Tibial nerve (tissue), 3 donors: ENCODE measurements at regions not wholly inside any gene's neighbourhood (a gene's known extent, or its start where the extent isn't known, plus 50 kb on each side); places are given as distances from the start of the nearest gene placed in this dataset.

Experiments
- POLR2A ChIP-seq, 2 donors: fragments of 450-650 bp; IDR thresholded peaks; one replicate each; pipeline ENCODE4 v1.6.1; 2017; ENCODE audit warnings: antibody characterized with exemption in 2 of 2, mild to moderate bottlenecking in 2 of 2, moderate library complexity in 2 of 2
- TF ChIP-seq, protein P1 (sequence below), 5 experiments: fragments of 200-600 bp in 3 of 5; fragments of 450-650 bp in 2 of 5; sonication (generic) in 3 of 5; IDR thresholded peaks; one replicate each; pipeline ENCODE4 v1.5.1; 2016 to 2019; ENCODE audit warnings: antibody characterized with exemption in 5 of 5, mild to moderate bottlenecking in 3 of 5, moderate library complexity in 2 of 5

DNA sequence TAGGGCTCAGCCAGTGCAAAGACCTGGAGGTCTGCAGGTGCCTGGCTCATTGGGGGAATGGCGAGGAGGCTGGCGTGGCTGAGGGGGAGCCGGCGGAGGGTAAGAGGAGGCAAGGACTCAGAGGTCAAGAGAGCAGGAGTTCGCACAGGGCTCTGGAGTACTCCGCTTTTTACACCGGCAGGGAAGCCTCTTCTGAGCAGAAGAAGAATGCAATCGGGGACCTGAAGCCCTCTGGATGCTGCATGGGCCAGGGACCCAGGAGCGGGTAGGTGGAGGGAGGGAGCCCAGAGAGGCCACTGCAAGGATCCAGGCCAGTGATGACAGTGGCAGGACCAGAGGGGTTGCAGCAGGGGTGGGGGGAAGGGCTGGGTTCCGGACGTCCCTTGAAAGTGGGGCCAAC lies 70.4 kb upstream of the TAMM41 start:
- TF ChIP-seq, protein P1, sequence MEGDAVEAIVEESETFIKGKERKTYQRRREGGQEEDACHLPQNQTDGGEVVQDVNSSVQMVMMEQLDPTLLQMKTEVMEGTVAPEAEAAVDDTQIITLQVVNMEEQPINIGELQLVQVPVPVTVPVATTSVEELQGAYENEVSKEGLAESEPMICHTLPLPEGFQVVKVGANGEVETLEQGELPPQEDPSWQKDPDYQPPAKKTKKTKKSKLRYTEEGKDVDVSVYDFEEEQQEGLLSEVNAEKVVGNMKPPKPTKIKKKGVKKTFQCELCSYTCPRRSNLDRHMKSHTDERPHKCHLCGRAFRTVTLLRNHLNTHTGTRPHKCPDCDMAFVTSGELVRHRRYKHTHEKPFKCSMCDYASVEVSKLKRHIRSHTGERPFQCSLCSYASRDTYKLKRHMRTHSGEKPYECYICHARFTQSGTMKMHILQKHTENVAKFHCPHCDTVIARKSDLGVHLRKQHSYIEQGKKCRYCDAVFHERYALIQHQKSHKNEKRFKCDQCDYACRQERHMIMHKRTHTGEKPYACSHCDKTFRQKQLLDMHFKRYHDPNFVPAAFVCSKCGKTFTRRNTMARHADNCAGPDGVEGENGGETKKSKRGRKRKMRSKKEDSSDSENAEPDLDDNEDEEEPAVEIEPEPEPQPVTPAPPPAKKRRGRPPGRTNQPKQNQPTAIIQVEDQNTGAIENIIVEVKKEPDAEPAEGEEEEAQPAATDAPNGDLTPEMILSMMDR (IDR thresholded peaks at IDR 0.05), result no peak
- no peak for TF ChIP-seq POLR2A (IDR thresholded peaks at IDR 0.05)
